ENCODE measurements at regions not wholly inside any gene's neighbourhood (a gene's known extent, or its start where the extent isn't known, plus 50 kb on each side); places are given as distances from the start of the nearest gene placed in this dataset.

DNA sequence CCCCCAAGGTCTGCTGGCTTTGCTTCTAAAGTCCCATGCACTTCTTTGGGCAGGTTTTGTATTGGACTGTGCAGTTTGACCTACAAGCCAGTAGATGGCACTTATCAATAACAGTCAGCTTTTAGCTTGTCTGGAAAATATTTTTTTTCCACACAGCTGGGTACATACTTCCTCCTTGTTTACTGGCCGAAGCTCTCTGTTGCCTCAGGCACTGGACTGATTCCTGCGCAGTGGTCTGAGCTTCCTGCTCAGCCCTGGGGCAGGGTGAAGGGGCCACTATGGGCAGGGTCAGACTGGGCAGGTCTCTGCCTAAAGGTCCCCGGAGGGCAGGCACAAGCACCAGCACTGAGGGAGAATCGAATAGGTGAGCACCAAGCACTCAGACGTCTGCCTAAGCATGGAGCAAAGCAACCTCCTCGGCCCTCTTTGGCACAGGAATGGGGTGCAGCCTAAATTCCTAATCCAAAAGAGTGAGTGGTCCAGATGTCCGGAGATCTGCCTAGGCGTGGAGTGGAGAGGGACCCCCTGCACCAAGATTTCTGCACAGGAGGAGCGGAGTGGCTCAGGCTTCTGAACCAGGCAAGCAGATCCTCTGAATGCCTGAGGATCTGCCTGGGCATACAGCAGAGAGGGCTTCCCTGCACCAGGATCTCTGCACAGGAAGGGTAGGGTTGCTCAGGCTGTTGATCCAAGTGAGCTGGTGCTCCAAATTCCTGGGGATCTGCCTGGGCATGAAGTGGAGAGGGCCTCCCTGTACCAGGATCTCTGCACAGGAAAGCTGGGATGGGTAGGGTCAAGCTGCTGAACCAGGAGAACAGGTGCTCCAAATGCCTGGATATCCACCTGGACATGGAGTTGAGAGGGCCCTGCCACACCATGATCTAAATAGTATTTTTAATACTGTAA lies 105.9 kb upstream of the C11orf58 start:
- TF ChIP-seq, protein P1, sequence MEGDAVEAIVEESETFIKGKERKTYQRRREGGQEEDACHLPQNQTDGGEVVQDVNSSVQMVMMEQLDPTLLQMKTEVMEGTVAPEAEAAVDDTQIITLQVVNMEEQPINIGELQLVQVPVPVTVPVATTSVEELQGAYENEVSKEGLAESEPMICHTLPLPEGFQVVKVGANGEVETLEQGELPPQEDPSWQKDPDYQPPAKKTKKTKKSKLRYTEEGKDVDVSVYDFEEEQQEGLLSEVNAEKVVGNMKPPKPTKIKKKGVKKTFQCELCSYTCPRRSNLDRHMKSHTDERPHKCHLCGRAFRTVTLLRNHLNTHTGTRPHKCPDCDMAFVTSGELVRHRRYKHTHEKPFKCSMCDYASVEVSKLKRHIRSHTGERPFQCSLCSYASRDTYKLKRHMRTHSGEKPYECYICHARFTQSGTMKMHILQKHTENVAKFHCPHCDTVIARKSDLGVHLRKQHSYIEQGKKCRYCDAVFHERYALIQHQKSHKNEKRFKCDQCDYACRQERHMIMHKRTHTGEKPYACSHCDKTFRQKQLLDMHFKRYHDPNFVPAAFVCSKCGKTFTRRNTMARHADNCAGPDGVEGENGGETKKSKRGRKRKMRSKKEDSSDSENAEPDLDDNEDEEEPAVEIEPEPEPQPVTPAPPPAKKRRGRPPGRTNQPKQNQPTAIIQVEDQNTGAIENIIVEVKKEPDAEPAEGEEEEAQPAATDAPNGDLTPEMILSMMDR (IDR thresholded peaks at IDR 0.05) = peak in 1 of 5 experiments; percentile 12
- no peak for TF ChIP-seq POLR2A (IDR thresholded peaks at IDR 0.05)

All from tibial nerve (tissue), 3 donors.